Stimulated activated CD4-positive, alpha-beta T cell treated with anti-CD3 and anti-CD28 coated beads, Interleukin-1b, Interleukin-23, amount 100 ng/mL, for 24 hours (primary cell): ENCODE measurements at regions not wholly inside any gene's neighbourhood (a gene's known extent, or its start where the extent isn't known, plus 50 kb on each side); places are given as distances from the start of the nearest gene placed in this dataset.

Source experiments
- DNase-seq, 4 experiments: peaks; one replicate each; pipeline ENCODE4 v3.0.0-alpha.2; 2020; ENCODE audit warnings: low read depth in 4 of 4, low spot score in 1 of 4

DNA sequence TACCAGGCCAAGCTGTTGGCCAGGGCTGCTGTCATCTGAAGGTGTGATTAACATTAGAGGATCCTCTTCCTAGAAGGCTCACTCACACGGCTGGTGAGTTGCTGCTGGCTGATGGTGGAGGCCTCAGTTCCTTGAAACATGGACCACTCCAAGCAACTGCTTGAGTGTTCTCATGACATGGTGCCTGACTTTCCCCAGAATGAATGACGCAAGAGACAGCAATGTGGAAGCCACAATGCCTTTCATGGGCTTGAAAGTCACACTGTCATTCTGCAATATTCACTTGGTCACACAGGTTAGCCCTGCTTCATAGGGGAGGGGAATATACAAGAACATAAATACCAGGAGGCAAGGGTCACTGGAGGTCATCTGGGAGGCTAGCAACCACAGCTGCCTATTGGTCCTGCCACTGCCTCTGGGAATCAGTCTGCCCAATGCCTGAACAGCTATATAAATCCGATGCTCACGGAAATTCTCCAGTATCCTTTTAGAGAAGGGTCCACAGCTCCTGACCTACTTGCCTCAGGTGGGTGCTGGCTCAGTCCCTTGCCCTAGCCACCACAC lies 97.1 kb upstream of the MAML3 start:
- DNase-seq: no peak

DNA sequence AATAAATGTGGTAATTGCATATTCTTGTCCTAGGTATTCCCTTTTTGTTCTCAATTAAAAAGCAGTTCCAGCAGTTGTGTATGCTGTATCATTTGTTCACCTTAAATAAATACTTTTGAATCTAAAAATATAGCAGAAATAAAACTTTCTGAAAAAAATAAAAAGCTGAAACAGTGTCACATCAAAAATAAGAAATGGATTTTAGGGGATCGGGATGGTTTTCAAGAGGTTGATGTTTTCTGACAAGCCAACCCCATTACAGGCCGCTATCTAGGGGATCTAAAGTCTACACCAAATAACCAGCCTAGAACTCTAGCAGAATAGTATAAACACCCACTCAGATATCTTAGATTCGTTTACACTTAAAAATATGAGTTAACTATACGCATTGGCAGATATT lies 95.4 kb upstream of the MAML3 start:
- no peak for DNase-seq

DNA sequence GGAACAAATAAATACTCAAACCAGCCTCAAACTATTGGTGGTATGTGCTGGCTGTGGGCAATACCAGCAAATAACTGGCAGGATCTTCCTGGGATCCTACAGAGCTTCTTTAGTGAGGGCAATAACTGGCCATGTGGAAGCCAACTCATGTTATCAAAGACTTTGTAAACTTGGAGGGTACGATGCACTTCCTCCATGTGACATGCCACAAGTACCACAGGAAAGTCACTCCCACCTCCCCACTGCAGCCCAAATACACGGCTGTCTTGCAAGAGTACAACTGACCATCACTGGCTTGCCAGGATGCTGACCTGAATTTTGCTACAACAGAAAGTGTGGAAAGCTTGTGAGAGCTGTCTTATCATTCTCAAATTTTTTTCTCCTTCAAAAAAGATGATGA lies 93.3 kb upstream of the MAML3 start:
- no peak for DNase-seq

DNA sequence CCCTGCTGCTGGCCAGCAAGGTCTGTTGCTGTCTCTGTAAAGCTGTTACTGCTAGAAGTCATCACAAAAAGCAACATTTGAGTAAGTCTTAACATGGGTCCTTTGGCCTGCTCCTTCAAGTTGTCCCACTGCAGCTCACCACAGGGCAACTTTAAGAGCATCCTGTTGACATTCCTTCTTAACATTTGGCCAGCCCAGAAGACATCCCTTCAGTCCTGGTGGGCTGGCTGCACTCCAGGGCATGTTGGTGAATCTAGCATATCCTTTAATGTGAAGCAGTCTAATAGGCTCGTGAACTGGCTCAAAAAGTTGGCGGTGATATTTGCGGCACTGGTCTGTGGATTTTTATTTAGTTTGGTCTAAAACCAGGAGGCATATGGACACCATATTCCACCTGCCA lies 92.2 kb upstream of the MAML3 start:
- DNase-seq: no peak

DNA sequence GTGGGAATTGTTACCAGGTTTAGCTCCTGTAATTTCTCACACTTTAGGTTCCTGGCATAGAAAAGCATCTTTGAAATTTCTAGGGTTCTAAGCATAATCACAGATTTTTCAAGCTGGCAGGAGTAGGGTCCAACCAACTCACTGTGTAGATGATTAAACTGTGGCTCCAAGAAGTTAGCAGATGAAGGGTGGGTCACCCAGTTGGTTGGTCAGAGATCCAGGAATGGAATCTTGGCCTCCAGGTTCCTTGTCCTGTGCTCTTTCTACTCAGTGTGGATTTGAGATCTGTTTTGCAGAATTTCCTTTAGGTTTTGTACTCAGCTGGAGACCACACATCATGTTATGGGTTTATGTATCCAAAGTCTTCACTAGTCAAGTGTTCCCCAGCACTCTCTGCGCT lies 90.3 kb upstream of the MAML3 start:
- no peak for DNase-seq

DNA sequence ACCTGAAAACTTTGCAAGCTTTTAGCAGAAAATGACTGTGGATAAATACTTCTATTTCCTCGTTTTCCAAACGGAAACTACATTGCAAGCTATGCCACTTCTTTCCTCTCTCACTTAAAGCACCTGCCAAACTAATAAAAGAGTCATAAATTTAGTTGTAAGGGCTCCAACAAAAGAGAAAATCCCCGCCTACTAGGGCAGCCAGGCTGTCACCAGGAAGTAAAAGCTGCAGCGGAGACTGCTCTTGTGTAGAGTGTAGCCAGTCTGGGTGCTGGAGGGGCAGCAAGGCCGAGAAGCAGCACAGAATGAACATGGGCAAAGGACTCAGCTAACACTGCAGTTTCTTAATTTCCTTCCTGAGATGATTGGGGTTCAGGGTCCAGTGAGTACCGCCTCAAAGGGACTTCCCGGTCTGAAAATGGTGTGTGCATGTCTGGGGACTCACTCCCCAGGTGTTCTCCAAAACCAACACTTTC lies 89.3 kb upstream of the MAML3 start:
- DNase-seq: no peak

DNA sequence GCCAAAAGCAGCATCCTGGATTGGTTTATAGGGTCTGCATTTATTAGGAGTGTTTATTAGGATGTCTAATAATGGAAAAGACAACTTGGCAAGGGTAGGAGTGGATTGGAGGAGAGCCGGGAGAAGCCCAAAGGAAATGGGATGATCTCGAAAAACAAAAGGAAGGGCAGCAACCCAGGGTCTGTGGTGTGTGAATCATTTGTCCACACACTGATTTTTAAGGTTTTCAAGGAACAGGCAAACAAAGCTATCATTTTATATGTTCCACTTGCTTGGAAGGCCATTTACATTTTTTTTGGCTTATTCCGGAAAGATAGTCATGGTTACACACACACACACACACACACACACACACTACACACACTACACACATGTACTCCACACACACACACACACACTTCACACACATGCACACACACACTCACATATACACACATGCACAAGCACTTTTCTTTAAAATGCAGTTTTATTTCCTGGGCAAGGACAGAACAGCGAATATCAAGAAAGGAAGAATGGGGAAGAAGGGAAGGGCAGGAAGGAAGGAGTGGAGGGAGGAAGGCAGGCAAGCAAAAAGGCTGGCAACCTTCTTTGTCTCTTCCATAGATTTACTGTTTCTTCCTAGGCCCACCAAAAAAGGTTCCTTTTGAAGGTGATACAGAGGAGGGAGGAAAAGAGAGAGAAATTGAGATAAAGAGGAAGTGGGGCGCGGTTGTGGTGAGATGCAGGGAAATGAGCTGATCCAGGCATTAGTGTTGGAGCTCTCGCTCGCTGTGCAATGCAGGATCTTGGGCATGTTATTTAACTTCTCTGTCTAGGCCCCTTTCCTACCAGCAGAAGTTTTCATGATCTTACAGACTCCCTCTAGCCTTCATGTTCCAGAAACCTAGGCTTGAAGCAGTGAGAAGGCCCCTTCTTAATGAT lies 88.6 kb upstream of the MAML3 start:
- DNase-seq: no peak

DNA sequence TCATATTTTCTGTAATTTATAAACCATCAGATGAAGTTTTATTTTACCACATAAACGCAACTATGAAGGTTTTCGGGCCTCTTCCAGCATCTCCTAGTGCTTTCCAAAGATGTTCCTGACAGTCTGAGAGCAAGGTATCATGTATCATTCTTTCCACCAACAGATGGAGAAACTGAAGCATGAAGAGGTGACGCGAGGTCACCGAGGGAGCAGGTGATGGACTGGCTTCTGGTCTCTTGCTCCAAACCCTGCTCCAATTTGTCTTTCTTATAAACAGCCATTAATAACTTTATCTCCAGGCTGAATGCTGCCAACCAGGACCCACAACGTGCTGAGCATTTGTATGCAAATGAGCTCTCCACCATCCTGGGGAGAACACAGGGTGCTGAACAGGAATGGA lies 86.3 kb upstream of the MAML3 start:
- DNase-seq: no peak

DNA sequence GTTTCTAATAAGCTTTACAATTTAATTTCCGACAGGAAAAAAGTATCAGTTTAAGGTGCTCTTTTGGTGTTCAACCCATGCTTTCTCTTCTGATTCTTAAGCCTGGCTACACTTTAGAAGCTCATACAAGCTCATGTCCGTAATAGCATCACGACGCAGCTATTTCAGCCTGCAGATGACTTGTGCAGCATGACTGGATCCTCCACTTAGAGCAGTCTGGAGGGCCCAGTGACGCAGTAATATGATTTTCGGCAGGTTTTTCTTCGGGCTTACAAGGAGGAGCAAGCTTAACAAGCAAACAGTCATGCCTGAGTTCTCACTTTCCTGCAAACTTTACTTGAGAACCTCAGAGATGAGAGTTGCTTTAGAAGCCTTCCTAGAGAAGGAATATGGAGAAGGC lies 85.3 kb upstream of the MAML3 start:
- no peak for DNase-seq

DNA sequence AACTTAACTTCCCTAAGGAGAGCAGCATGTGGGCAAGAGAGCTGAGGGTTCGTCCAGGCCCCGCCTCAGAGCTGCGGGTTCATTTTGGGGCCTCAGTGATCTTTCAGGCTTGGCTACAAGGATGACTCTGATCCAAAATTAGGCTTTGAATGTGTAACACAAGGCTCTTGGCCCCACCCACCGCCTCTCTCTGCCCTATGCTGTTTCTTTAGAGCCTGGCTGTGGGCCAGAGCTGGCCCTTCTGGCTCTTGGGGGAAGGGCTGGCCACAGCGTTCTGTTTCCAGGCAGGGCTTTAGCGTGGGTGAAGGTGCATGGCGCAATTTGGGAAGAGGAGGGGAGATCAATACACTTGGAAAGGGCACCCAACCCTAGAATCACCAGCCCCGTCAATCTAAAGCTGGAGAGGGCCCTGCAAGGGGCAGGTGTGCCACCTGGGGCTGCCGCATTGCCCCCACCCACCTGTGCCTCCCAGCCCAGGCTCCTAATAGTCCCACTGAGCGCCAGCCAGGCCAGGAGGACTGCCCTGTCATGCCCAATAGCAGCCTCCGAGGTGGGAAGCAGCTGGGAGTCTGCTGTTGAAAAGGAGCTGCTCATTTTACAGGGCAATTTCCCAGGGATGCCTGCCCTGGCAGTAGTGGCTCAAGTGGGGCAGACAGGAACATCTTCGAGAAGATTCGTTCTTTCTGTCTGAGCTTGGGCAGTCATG lies 84.5 kb upstream of the MAML3 start:
- no peak for DNase-seq

DNA sequence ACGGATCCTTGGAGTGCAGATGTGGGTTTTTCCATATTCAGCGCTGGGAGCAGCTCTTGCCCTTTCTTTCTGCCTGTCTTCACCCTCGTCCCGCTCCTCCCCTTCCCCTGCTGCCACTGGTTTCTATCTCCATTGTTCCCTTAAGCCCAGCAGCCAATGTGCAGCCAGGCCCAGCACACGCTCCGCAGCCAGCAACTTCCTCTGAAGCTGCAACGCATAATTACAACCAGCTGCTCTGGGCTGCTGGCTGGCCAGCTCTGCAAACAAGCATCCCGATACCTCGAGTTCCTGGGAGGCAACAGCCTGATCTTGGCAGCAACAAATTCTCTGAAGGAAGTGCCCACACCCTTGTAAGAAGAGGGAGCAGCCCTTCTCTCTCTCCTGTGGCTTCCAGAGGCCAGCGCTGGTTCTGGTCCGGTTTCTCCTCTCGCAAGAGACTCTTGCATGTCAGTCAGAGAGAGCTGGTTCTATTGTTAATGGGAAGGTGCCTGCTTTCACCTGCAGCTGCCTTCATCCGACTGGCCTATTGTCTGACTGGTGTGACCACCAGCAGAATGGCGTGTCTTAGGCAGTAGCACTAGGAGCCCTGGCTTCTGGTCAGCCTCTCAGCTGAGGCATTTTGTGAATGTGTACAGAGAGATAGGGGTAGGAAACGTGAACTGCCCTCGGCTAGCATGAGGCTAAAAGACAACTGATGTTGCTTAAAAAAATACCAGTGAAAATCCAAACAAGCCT lies 83.8 kb upstream of the MAML3 start:
- DNase-seq: no peak

DNA sequence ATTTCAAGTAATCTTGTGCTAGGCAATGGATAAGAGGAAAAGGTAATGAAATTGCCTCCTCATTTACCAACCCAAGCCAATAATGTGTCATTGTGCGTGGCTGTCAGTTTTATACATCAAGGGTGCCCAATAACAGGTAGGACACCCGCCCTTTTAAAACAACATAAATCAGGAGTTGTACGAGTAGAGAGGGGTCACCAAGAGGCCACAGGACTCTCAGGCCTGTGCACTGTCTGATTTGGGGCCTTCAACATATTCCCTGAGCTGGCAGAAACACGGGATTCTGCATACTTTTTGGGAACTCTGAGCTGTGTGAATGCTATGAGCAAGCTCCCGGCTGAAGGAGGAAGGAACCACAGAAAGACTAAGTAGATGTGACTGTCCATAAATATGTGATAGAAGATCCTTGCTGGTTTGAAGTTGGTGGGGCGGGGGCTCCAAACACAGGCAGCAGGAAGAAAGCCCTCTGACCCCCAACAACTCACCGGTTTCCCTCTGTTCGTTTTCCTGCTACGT lies 82.7 kb upstream of the MAML3 start:
- DNase-seq: no peak

DNA sequence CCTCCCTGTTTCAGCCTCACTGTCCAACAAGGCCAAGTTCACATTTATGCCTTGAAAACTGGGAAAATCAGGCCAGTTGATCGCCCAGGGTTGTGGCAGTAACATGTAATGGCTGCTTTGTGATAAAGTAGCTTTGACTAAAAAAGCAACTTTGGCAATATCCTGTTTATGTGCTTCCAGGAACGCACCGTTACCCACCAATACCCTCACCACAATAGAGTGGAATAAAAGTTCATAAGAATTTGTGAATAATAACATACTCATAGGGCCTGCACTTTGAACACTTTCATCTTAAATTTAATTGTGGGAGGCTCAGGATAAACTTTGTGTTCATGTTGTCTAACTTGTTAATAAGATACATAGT lies 80.7 kb upstream of the MAML3 start:
- no peak for DNase-seq

DNA sequence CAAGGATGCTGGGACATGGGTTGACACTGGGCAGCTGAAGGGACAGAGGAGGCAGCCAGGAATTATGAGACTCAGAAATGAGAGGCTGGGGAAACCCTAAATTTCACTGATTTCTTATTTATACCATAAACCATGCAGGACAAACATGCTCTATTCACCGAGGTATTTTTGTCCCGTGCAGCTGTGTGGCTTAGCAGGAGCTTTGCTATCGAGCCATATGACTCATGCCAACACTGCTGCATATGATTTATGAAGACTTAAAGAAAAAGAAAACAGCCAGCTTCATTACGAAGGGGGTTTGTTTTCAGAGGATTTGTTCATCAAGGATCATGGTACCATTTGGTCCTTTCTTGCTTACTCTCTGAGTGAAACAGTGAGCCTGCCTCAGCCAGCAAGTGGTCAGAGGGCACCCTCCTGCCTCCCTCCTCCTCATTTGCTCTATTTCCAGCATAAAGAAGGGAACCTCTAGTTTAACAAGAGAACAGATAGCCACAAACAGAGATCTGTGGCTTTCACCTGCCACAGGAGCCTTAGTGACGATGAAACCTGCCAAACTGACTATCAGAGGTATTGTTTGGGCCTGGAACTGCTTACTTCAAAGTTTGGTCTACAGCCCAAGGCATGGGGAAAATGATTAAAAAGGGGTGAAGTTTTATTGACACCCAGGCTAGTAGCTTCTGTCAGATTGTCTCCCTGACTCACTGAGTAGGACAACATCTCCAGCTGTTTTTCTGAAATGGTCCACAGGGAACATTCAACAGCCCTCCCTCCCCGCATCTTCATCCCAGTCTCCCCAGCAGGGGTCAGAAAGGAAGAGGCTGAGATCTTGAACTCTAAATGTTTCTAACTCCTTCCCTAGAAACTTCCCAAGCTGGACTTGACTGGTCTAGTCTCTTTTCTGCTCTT lies 80.1 kb upstream of the MAML3 start:
- no peak for DNase-seq

DNA sequence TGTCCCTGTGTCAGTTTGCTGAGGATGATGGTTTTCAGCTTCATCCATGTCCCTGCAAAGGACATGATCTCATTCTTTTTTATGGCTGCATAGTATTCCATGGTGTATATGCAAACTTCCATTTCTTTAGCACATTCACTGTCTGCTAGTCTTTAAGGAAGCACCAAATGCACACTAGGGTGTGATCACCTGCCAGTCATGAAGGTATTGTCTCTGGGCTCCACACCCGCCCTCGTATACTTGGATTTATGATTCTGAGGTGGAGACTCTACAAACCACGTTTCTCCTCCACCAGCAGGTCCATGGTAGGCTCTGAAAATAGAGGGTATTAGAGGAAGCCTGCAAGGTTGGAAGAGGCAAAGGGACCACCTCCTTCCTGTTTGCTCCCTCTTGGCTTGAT lies 75.9 kb upstream of the MAML3 start:
- DNase-seq: no peak

DNA sequence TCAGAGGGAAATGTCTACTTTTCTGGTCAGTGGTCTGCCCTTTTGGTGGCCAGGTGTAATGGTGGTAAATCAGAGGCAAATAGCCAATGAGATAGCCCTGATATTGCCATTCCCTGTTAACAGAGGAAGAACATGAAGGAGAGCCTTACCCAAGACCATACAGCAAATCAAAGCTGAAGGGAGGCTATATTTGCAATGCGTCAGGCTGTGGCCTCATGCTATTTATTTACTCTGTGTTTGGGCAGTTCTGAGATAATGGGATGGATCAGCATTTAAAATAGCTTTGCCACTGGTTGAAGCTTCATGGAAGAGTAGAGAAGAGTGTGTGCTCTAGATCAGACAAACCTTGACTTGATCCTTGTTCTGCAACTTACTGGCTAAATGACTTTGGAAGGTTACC lies 73.3 kb upstream of the MAML3 start:
- DNase-seq: no peak

DNA sequence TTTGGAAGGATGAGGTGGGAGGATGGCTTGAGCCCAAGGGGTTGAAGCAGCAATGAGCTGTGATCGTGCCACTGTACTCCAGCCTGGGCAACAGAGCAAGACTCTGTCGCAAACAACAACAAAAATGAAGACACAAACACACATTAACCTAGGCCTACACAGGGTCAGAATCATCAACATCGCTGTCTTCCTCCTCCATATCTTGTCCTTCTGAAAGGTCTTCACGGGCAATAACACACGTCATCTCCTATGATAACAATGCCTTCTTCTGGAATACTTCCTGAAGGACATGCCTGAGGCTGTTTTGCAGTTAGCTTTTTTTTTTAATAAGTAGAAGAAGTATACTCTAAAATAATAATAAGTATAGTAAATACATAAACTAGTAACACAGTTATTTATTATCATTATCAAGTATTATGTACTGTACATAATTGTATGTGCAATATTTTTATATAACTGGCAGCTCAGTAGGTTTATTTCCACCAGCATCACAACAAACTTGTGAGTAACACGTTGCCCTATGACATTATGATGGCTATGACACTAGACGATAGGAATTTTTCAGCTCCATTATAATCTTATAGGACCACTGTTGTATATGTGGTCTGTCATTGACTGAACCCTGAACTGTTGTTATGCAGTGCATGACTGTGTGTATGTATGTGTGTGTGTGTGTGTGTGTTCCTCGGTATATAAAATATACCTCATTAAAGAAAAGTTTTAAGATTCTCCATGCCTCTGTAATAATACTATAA lies 69.2 kb upstream of the MAML3 start:
- DNase-seq: no peak

DNA sequence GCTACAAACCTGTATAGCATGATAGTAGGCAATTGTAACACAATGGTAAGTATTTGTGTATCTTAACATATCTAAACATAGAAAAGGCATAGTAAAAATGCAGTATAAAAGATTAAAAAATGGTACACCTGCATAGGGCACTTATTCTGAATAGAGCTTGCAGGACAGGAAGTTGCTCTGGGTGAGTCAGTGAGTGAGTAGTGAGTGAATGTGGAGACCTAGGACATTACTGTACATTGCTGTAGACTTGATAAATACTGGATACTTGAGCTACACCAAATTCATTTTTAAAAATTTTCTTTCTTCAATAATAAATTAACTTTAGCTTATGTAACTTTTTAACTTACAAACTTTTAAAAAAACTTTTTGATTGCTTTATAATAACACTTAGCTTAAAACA lies 68.2 kb upstream of the MAML3 start:
- DNase-seq: no peak

DNA sequence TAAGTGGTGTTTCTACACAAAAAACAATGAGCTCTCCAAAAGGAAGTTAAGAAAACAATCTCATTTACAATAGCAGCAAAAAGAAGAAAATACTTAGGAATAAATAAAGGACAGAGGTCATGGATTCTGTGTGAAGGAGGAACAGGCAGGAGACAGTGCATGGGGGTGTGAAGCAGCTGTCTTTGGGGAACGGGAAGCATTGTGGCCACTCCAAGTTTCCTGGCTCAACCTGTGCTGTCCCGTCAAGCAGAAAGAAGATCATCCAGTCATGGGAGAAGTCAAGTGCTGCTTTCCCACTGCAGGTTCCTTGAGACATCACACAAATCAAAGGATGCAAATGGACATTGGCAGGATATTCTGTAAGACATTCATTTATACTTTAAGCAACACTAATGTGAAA lies 66.1 kb upstream of the MAML3 start:
- no peak for DNase-seq

DNA sequence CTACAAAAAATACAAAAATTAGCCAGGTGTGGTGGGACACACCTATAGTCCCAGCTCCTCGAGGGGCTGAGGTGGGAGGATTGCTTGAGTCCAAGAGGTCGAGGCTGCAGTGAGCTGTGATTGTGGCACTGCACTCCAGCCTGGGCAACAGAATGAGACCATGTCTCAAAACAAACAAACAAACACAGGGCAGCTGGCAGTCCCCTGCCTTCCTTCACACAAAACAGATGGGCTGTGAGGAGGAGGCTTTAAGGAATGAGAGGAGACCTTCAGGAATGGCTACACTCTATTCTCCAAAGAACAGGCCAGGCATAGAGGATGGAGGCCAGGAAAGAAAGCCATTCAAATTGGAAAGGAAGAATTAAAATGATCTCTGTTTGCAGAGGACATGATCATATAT lies 65.6 kb upstream of the MAML3 start:
- DNase-seq: no peak
